ENCODE measurements at regions not wholly inside any gene's neighbourhood (a gene's known extent, or its start where the extent isn't known, plus 50 kb on each side); places are given as distances from the start of the nearest gene placed in this dataset.

- H3K36me3 ChIP-seq: no peaks in the 10 kb centered on the region
- DNase-seq (ENCODE audit: low spot score) (no peak), ATAC-seq (ENCODE audit: insufficient number of reproducible peaks, low FRiP score, low read depth) (no peak)
- no peaks in the 10 kb centered on the region for H3K4me1 ChIP-seq (ENCODE audit: control insufficient read depth in 1 of 2, low read depth in 2 of 2)
- no peaks in the 10 kb centered on the region for H3K27me3 ChIP-seq (replicated peaks; ENCODE audit: insufficient read depth)
- H3K9me3 ChIP-seq: no peaks in the 10 kb centered on the region
- H3K27ac ChIP-seq: no peak overlapping the region
- TF ChIP-seq, protein P1, sequence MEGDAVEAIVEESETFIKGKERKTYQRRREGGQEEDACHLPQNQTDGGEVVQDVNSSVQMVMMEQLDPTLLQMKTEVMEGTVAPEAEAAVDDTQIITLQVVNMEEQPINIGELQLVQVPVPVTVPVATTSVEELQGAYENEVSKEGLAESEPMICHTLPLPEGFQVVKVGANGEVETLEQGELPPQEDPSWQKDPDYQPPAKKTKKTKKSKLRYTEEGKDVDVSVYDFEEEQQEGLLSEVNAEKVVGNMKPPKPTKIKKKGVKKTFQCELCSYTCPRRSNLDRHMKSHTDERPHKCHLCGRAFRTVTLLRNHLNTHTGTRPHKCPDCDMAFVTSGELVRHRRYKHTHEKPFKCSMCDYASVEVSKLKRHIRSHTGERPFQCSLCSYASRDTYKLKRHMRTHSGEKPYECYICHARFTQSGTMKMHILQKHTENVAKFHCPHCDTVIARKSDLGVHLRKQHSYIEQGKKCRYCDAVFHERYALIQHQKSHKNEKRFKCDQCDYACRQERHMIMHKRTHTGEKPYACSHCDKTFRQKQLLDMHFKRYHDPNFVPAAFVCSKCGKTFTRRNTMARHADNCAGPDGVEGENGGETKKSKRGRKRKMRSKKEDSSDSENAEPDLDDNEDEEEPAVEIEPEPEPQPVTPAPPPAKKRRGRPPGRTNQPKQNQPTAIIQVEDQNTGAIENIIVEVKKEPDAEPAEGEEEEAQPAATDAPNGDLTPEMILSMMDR (IDR thresholded peaks at IDR 0.05): no peak
- H3K4me3 ChIP-seq: no peak overlapping the region
Measured at GRCh38 chr11:105206633-105207032, 67.1 kb upstream of the CARD18 start.

DNA sequence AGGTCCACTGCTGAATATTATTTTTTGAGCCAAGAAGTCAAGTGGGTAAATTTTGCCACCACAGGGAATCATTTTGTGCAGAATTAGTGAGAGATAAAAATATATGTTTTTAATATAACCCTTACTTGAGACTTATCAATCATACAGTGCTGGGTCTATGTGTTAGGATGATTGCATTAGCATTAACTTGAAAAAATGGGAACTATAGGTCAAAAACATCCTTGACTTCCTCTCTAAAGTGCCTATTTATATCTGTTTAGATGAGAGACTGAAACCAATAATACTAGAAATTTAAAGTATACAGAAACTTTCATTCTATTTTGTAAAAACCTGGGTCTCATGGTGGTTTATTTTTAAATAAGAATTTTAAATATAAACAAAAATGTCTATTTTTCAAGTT is 65.1 kb upstream of the CARD18 start:
- Histone ChIP-seq H3K27ac (no peak overlapping the region), H3K27me3 (replicated peaks; ENCODE audit: insufficient read depth) (no peaks in the 10 kb centered on the region), H3K4me3 (no peak overlapping the region), H3K36me3 (no peaks in the 10 kb centered on the region), H3K9me3 (no peaks in the 10 kb centered on the region), H3K4me1 (ENCODE audit: control insufficient read depth in 1 of 2, low read depth in 2 of 2) (no peaks in the 10 kb centered on the region)
- DNase-seq (ENCODE audit: low spot score) (no peak), ATAC-seq (ENCODE audit: insufficient number of reproducible peaks, low FRiP score, low read depth) (no peak)
- TF ChIP-seq, protein P1 (IDR thresholded peaks at IDR 0.05): no peak

DNA sequence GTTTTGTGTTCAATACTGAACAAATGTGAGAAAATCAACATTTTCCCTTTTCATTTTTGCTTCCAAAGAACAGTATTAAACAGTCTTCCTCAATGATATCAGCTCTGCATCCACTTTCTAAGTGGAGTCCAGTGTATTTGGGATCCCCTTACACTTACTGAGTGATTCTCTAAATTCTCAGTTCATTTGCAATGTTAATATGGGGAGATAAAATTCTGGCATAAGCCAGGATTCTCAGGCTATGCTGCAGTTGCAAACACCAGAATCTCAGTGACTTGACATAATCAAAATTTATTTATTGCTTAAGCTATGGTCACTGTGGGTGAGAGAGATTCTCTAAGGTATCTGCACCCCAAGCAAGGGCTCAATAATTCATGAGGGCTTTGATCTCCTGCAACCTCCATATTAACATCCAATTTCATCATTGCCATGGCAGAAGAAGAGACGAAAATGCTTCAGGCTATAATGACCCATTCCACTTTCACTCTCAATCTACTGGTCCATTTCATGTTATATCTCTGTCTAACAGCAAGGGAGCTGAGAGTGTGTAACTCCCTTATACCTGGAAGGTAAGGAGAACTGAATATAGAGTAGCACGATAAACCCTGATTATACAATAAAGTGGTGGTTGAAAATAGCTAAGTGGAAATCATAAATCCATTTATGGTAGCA is 64.1 kb upstream of the CARD18 start:
- no peaks in the 10 kb centered on the region for H3K9me3 ChIP-seq
- H3K36me3 ChIP-seq: no peaks in the 10 kb centered on the region
- H3K4me1 ChIP-seq (ENCODE audit: control insufficient read depth in 1 of 2, low read depth in 2 of 2): no peaks in the 10 kb centered on the region
- H3K27me3 ChIP-seq (replicated peaks; ENCODE audit: insufficient read depth): no peaks in the 10 kb centered on the region
- ATAC-seq (ENCODE audit: insufficient number of reproducible peaks, low FRiP score, low read depth) (no peak), DNase-seq (ENCODE audit: low spot score) (no peak)
- TF ChIP-seq, protein P1 (IDR thresholded peaks at IDR 0.05): no peak
- H3K27ac ChIP-seq: no peak overlapping the region
- H3K4me3 ChIP-seq: no peak overlapping the region

DNA sequence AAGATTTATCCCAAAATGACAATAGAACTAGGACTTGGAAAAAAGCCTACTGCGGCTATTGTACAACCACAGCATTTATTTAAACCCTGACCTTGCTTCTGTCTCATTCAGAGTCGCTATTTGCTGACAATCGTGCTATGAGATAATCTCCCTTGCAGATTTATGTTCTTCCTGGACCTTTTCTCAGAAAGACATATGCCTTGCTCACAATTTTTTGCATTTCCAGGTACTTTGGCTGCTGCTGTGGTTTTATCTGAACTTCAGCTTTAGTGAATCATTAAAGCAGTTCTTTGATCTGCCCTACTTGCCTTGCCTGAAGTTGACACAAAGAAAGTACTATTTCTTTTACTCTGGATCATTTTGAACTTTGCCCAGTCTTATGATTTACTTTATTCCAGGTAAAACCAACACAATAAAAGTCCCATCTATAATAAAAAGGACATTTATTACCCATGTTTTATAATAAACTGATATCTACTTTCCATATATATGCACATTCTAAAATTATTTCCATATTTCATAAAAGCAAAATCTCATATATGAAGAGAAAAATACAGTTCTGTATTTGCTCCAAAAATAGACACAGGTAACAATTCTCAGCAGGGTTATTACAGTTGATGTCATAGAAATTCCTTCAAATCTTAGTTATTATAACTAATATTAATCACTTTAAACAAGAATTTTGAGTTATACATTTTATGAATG is 63.4 kb upstream of the CARD18 start:
- H3K27ac ChIP-seq: no peak overlapping the region
- no peak for DNase-seq (ENCODE audit: low spot score)
- no peaks in the 10 kb centered on the region for H3K27me3 ChIP-seq (replicated peaks; ENCODE audit: insufficient read depth)
- TF ChIP-seq, protein P1 (IDR thresholded peaks at IDR 0.05): no peak
- no peak for ATAC-seq (ENCODE audit: insufficient number of reproducible peaks, low FRiP score, low read depth)
- H3K36me3 ChIP-seq: no peaks in the 10 kb centered on the region
- no peaks in the 10 kb centered on the region for H3K9me3 ChIP-seq
- no peaks in the 10 kb centered on the region for H3K4me1 ChIP-seq (ENCODE audit: control insufficient read depth in 1 of 2, low read depth in 2 of 2)
- H3K4me3 ChIP-seq: no peak overlapping the region

DNA sequence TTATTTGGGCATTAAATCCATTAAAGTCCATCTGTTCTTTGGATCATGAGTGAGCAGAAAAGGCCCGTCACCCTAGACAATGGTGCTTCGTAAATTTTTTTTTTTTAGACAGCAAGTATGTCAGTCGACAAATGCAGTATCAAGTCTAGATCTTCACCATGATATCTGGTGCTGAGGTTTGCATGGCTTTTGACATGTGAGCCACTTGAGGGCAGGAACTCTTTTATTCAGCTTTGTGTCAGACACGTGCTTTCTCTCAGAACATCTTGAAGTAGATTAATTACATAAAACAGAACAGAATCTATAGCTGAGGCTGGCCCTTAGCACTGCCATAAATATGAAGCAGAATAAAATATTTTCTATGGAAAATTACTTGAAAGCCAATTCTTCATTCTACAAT is 62.9 kb upstream of the CARD18 start:
- TF ChIP-seq, protein P1 (IDR thresholded peaks at IDR 0.05): no peak
- Histone ChIP-seq H3K27me3 (replicated peaks; ENCODE audit: insufficient read depth) (no peaks in the 10 kb centered on the region), H3K4me3 (no peak overlapping the region), H3K4me1 (ENCODE audit: control insufficient read depth in 1 of 2, low read depth in 2 of 2) (no peaks in the 10 kb centered on the region), H3K27ac (no peak overlapping the region), H3K36me3 (no peaks in the 10 kb centered on the region), H3K9me3 (no peaks in the 10 kb centered on the region)
- no peak for DNase-seq (ENCODE audit: low spot score)
- ATAC-seq (ENCODE audit: insufficient number of reproducible peaks, low FRiP score, low read depth): no peak

Data from thoracic aorta (tissue), 2 donors.